Astrocyte (in vitro differentiated cells and primary cell): ENCODE measurements at regions not wholly inside any gene's neighbourhood (a gene's known extent, or its start where the extent isn't known, plus 50 kb on each side); places are given as distances from the start of the nearest gene placed in this dataset.

Experiments used
- DNase-seq: peaks from one replicate; pipeline ENCODE4 v3.0.0-alpha.2; 2010; ENCODE audit warnings: low read depth
- FAIRE-seq: peaks from 2 replicates; lab custom pipeline; 2011; peaks lifted over from hg19 to GRCh38; lab: Jason Lieb, UNC
- H2AFZ ChIP-seq: 2 replicates; pipeline ENCODE4 v1.6.0; 2012; ENCODE audit warnings: low read depth, low read length, inconsistent platforms
- H3K27ac ChIP-seq: 2 replicates; pipeline ENCODE4 v1.5.1; 2011; ENCODE audit warnings: low read depth, low read length, inconsistent platforms
- H3K27me3 ChIP-seq: 2 replicates; pipeline ENCODE4 v1.6.0; 2011; ENCODE audit warnings: low read length, inconsistent platforms; ENCODE audit not compliant: insufficient read depth
- H3K36me3 ChIP-seq: 2 replicates; pipeline ENCODE4 v1.5.1; 2011; ENCODE audit warnings: low read length, inconsistent platforms; ENCODE audit not compliant: insufficient read depth
- H3K4me1 ChIP-seq: 2 replicates; pipeline ENCODE4 v1.5.1; 2011; ENCODE audit warnings: low read length, inconsistent platforms; ENCODE audit not compliant: insufficient read depth
- H3K4me2 ChIP-seq: 2 replicates; pipeline ENCODE4 v1.6.0; 2012; ENCODE audit warnings: low read length, inconsistent platforms
- H3K4me3 ChIP-seq: 2 replicates; pipeline ENCODE4 v1.5.1; 2011; ENCODE audit warnings: low read depth, mild to moderate bottlenecking, low read length, inconsistent platforms; ENCODE audit not compliant: insufficient read depth
- H3K79me2 ChIP-seq: 2 replicates; pipeline ENCODE4 v1.6.0; 2012; ENCODE audit warnings: mild to moderate bottlenecking, low read length, inconsistent platforms; ENCODE audit not compliant: insufficient read depth
- H3K9ac ChIP-seq: 2 replicates; pipeline ENCODE4 v1.6.0; 2012; ENCODE audit warnings: mild to moderate bottlenecking, low read length, inconsistent platforms
- H3K9me3 ChIP-seq: 2 replicates; pipeline ENCODE4 v1.5.1; 2012; ENCODE audit warnings: low read depth, mild to moderate bottlenecking, low read length, inconsistent platforms; ENCODE audit not compliant: insufficient read depth
- H4K20me1 ChIP-seq: 2 replicates; pipeline ENCODE4 v1.6.0; 2012; ENCODE audit warnings: low read length, inconsistent platforms; ENCODE audit not compliant: insufficient read depth
- H3K27ac Mint-ChIP-seq: one replicate; pipeline ENCODE4 v1.8.0; 2021; ENCODE audit warnings: mild to moderate bottlenecking, mixed read lengths; ENCODE audit not compliant: unreplicated experiment
- H3K27me3 Mint-ChIP-seq: one replicate; pipeline ENCODE4 v1.8.0; 2021; ENCODE audit warnings: low read depth, mixed read lengths; ENCODE audit not compliant: unreplicated experiment
- H3K36me3 Mint-ChIP-seq: one replicate; pipeline ENCODE4 v1.8.0; 2021; ENCODE audit warnings: low read depth, mixed read lengths; ENCODE audit not compliant: unreplicated experiment
- H3K4me1 Mint-ChIP-seq: one replicate; pipeline ENCODE4 v1.8.0; 2021; ENCODE audit warnings: low read depth, mixed read lengths; ENCODE audit not compliant: unreplicated experiment
- H3K4me3 Mint-ChIP-seq: one replicate; pipeline ENCODE4 v1.8.0; 2021; ENCODE audit warnings: mild to moderate bottlenecking, moderate library complexity, mixed read lengths; ENCODE audit not compliant: unreplicated experiment
- H3K9me3 Mint-ChIP-seq: one replicate; pipeline ENCODE4 v1.8.0; 2021; ENCODE audit warnings: mild to moderate bottlenecking, mixed read lengths; ENCODE audit not compliant: unreplicated experiment
- CTCF ChIP-seq: IDR thresholded peaks from 2 replicates; pipeline ENCODE4 v1.5.1; 2011; ENCODE audit warnings: low read depth, mild to moderate bottlenecking, inconsistent platforms, low read length, moderate library complexity; ENCODE audit not compliant: insufficient read depth
- EZH2 ChIP-seq: IDR thresholded peaks from 2 replicates; pipeline ENCODE4 v1.6.1; 2012; ENCODE audit warnings: mild to moderate bottlenecking, low read length, inconsistent platforms; ENCODE audit not compliant: insufficient read depth

GRCh38 chr10:78691301-78692030 lies 377.3 kb upstream of the ZMIZ1 start:
- H3K36me3 Mint-ChIP-seq = peaks cover 2% of the 10 kb centered on the region
- Histone ChIP-seq H3K27ac (no peak overlapping the region), H3K9me3 (no peaks in the 10 kb centered on the region), H3K4me2 (no peak overlapping the region), H3K36me3 (no peaks in the 10 kb centered on the region), H3K27me3 (no peaks in the 10 kb centered on the region), H3K4me3 (no peak overlapping the region), H2AFZ (no peak overlapping the region), H4K20me1 (no peaks in the 10 kb centered on the region), H3K9ac (no peak overlapping the region), H3K4me1 (peaks cover 3% of the 10 kb centered on the region), H3K79me2 (no peaks in the 10 kb centered on the region)
- H3K4me3 Mint-ChIP-seq = no peak overlapping the region
- peaks cover 7% of the 10 kb centered on the region for H3K9me3 Mint-ChIP-seq
- no peak for TF ChIP-seq CTCF
- no peak for TF ChIP-seq EZH2
- no peaks in the 10 kb centered on the region for H3K4me1 Mint-ChIP-seq
- DNase-seq = no peak
- no peak for FAIRE-seq
- no peak overlapping the region for H3K27ac Mint-ChIP-seq
- peaks cover 47% of the 10 kb centered on the region for H3K27me3 Mint-ChIP-seq

DNA sequence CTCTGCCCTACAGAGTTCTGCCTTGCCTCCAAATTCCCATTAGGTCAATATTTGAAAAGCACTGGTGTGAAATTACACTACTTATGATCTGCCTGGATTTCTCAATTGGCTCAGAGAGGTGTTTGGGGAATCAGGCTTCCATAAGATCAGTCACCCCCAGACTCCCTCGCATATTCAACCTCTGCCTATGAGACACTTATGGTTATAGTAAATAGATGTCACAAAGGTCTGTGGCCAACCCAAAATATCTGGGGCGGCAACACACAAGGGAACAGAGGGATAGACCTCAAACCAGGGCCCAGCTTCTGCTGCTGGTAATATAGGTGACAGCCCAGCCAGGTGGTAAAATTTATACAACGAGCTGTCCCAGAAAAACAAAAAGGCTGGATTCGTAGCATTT lies 376.7 kb upstream of the ZMIZ1 start:
- Mint-ChIP-seq H3K27me3 (peaks cover 49% of the 10 kb centered on the region), H3K36me3 (peaks cover 2% of the 10 kb centered on the region), H3K4me3 (no peak overlapping the region), H3K4me1 (no peaks in the 10 kb centered on the region), H3K27ac (no peak overlapping the region), H3K9me3 (peaks cover 7% of the 10 kb centered on the region)
- no peak overlapping the region for H2AFZ ChIP-seq
- DNase-seq (no peak), FAIRE-seq (no peak)
- TF ChIP-seq CTCF (no peak), EZH2 (no peak)
- H3K27me3 ChIP-seq = no peaks in the 10 kb centered on the region
- peaks cover 3% of the 10 kb centered on the region for H3K4me1 ChIP-seq
- no peak overlapping the region for H3K4me2 ChIP-seq
- H3K9me3 ChIP-seq = no peaks in the 10 kb centered on the region
- no peaks in the 10 kb centered on the region for H3K36me3 ChIP-seq
- H3K4me3 ChIP-seq = no peak overlapping the region
- H4K20me1 ChIP-seq = no peaks in the 10 kb centered on the region
- no peaks in the 10 kb centered on the region for H3K79me2 ChIP-seq
- no peak overlapping the region for H3K27ac ChIP-seq
- H3K9ac ChIP-seq = no peak overlapping the region

GRCh38 chr10:78695846-78696245 lies 372.9 kb upstream of the ZMIZ1 start:
- Histone ChIP-seq H3K79me2 (no peaks in the 10 kb centered on the region), H3K4me3 (no peak overlapping the region), H4K20me1 (no peaks in the 10 kb centered on the region), H3K9me3 (no peaks in the 10 kb centered on the region), H3K27me3 (no peaks in the 10 kb centered on the region), H2AFZ (no peak overlapping the region), H3K4me2 (no peak overlapping the region), H3K27ac (no peak overlapping the region), H3K36me3 (no peaks in the 10 kb centered on the region), H3K4me1 (peaks cover 4% of the 10 kb centered on the region), H3K9ac (no peak overlapping the region)
- DNase-seq (no peak), FAIRE-seq (no peak)
- no peak overlapping the region for H3K4me3 Mint-ChIP-seq
- H3K4me1 Mint-ChIP-seq = peaks cover 4% of the 10 kb centered on the region
- peaks cover 7% of the 10 kb centered on the region for H3K9me3 Mint-ChIP-seq
- H3K27me3 Mint-ChIP-seq = peaks cover 50% of the 10 kb centered on the region
- peaks cover 2% of the 10 kb centered on the region for H3K36me3 Mint-ChIP-seq
- no peak overlapping the region for H3K27ac Mint-ChIP-seq
- TF ChIP-seq CTCF (no peak), EZH2 (no peak)
